ENCODE measurements at regions not wholly inside any gene's neighbourhood (a gene's known extent, or its start where the extent isn't known, plus 50 kb on each side); places are given as distances from the start of the nearest gene placed in this dataset.

GRCh38 chr16:49936791-49937190, 80.9 kb upstream of the ZNF423 start:
- Histone ChIP-seq H3K79me2 (ENCODE audit: low read length) (no peaks in the 10 kb centered on the region), H2AFZ (ENCODE audit: low read depth, low read length) (no peak overlapping the region), H3K27me3 (ENCODE audit: low read depth, low read length) (peaks cover 20% of the 10 kb centered on the region; the same call in 1 of the 2 replicates), H3K27ac (ENCODE audit: low read length) (no peak overlapping the region), H4K20me1 (ENCODE audit: insufficient read depth, low read length) (no peaks in the 10 kb centered on the region), H3K9me3 (ENCODE audit: insufficient read depth, low read length) (no peaks in the 10 kb centered on the region), H3K4me2 (ENCODE audit: low read length) (no peak overlapping the region), H3K36me3 (replicated peaks; ENCODE audit: low read depth, low read length) (no peaks in the 10 kb centered on the region), H3K9ac (ENCODE audit: low read length) (no peak overlapping the region), H3K4me1 (ENCODE audit: low read length) (no peaks in the 10 kb centered on the region), H3K4me3 (ENCODE audit: low read length) (no peak overlapping the region)
- TF ChIP-seq CTCF (IDR thresholded peaks at IDR 0.05; ENCODE audit: low read depth, low read length) = no peak
- TF ChIP-seq EZH2phosphoT487 (IDR thresholded peaks at IDR 0.05; ENCODE audit: low read depth) = no peak

GRCh38 chr16:49937886-49938285, 82.0 kb upstream of the ZNF423 start:
- H3K4me3 ChIP-seq (ENCODE audit: low read length) = no peak overlapping the region
- H3K27me3 ChIP-seq (ENCODE audit: low read depth, low read length) = peaks cover 9% of the 10 kb centered on the region; the same call in 1 of the 2 replicates
- no peaks in the 10 kb centered on the region for H3K4me1 ChIP-seq (ENCODE audit: low read length)

GRCh38 chr16:49939495-49939894, 83.6 kb upstream of the ZNF423 start:
- H3K9me3 ChIP-seq (ENCODE audit: insufficient read depth, low read length) = no peaks in the 10 kb centered on the region
- no peak overlapping the region for H3K9ac ChIP-seq (ENCODE audit: low read length)
- H3K4me2 ChIP-seq (ENCODE audit: low read length) = no peak overlapping the region
- no peaks in the 10 kb centered on the region for H3K79me2 ChIP-seq (ENCODE audit: low read length)
- no peaks in the 10 kb centered on the region for H4K20me1 ChIP-seq (ENCODE audit: insufficient read depth, low read length)
- H3K4me1 ChIP-seq (ENCODE audit: low read length) = no peaks in the 10 kb centered on the region
- H3K27ac ChIP-seq (ENCODE audit: low read length) = no peak overlapping the region
- H2AFZ ChIP-seq (ENCODE audit: low read depth, low read length) = no peak overlapping the region
- no peak overlapping the region for H3K4me3 ChIP-seq (ENCODE audit: low read length)
- TF ChIP-seq EZH2phosphoT487 (IDR thresholded peaks at IDR 0.05; ENCODE audit: low read depth) = no peak
- no peak for TF ChIP-seq CTCF (IDR thresholded peaks at IDR 0.05; ENCODE audit: low read depth, low read length)
- H3K36me3 ChIP-seq (replicated peaks; ENCODE audit: low read depth, low read length) = no peaks in the 10 kb centered on the region
- H3K27me3 ChIP-seq (ENCODE audit: low read depth, low read length) = no peaks in the 10 kb centered on the region; the same call in 1 of the 2 replicates

More at GRCh38 chr16:49937886-49938285, 82.0 kb upstream of the ZNF423 start:
- Histone ChIP-seq H3K36me3 (replicated peaks; ENCODE audit: low read depth, low read length) (no peaks in the 10 kb centered on the region), H3K4me2 (ENCODE audit: low read length) (no peak overlapping the region), H4K20me1 (ENCODE audit: insufficient read depth, low read length) (no peaks in the 10 kb centered on the region), H3K9me3 (ENCODE audit: insufficient read depth, low read length) (no peaks in the 10 kb centered on the region), H2AFZ (ENCODE audit: low read depth, low read length) (no peak overlapping the region), H3K79me2 (ENCODE audit: low read length) (no peaks in the 10 kb centered on the region), H3K27ac (ENCODE audit: low read length) (no peak overlapping the region), H3K9ac (ENCODE audit: low read length) (no peak overlapping the region)
- no peak for TF ChIP-seq CTCF (IDR thresholded peaks at IDR 0.05; ENCODE audit: low read depth, low read length)
- TF ChIP-seq EZH2phosphoT487 (IDR thresholded peaks at IDR 0.05; ENCODE audit: low read depth) = no peak

- H3K4me3 ChIP-seq (ENCODE audit: low read length) = no peak overlapping the region
- no peak overlapping the region for H2AFZ ChIP-seq (ENCODE audit: low read depth, low read length)
- no peaks in the 10 kb centered on the region for H3K36me3 ChIP-seq (replicated peaks; ENCODE audit: low read depth, low read length)
- no peaks in the 10 kb centered on the region for H3K4me1 ChIP-seq (ENCODE audit: low read length)
- no peak overlapping the region for H3K4me2 ChIP-seq (ENCODE audit: low read length)
- H3K9ac ChIP-seq (ENCODE audit: low read length) = no peak overlapping the region
- H4K20me1 ChIP-seq (ENCODE audit: insufficient read depth, low read length) = no peaks in the 10 kb centered on the region
- no peaks in the 10 kb centered on the region for H3K79me2 ChIP-seq (ENCODE audit: low read length)
- no peak for TF ChIP-seq CTCF (IDR thresholded peaks at IDR 0.05; ENCODE audit: low read depth, low read length)
- no peak for TF ChIP-seq EZH2phosphoT487 (IDR thresholded peaks at IDR 0.05; ENCODE audit: low read depth)
- H3K27ac ChIP-seq (ENCODE audit: low read length) = no peak overlapping the region
- H3K9me3 ChIP-seq (ENCODE audit: insufficient read depth, low read length) = no peaks in the 10 kb centered on the region
- H3K27me3 ChIP-seq (ENCODE audit: low read depth, low read length) = no peaks in the 10 kb centered on the region; the same call in 1 of the 2 replicates
These were observed 84.4 kb upstream of the CNEP1R1 start for GRCh38 chr16:49940464-49941224.

Data from OCI-LY3 (cell line).